H9 (cell line): ENCODE measurements at regions not wholly inside any gene's neighbourhood (a gene's known extent, or its start where the extent isn't known, plus 50 kb on each side); places are given as distances from the start of the nearest gene placed in this dataset.

Source experiments
- DNase-seq: peaks from one replicate; pipeline ENCODE4 v3.0.0-alpha.2; 2017
- H2AFZ ChIP-seq: one replicate; pipeline ENCODE4 v1.6.1; 2013; ENCODE audit warnings: mild to moderate bottlenecking, low read length, control low read depth, moderate library complexity
- H2AK5ac ChIP-seq: 2 replicates; pipeline ENCODE4 v1.6.1; 2013; ENCODE audit warnings: low read length, control low read depth, mixed read lengths; ENCODE audit not compliant: insufficient read length
- H2BK120ac ChIP-seq: one replicate; pipeline ENCODE4 v1.6.1; 2013; ENCODE audit warnings: low read depth, mild to moderate bottlenecking, low read length, control low read depth, inconsistent platforms; ENCODE audit not compliant: poor library complexity, severe bottlenecking
- H2BK12ac ChIP-seq: 2 replicates; pipeline ENCODE4 v1.6.1; 2013; ENCODE audit warnings: low read length, control low read depth, mixed read lengths, low read depth; ENCODE audit not compliant: insufficient read length
- H2BK15ac ChIP-seq: 2 replicates; pipeline ENCODE4 v1.6.1; 2013; ENCODE audit warnings: low read depth, low read length, control low read depth
- H2BK20ac ChIP-seq: one replicate; pipeline ENCODE4 v1.6.1; 2013; ENCODE audit warnings: low read depth, mild to moderate bottlenecking, low read length, control low read depth, inconsistent platforms; ENCODE audit not compliant: poor library complexity, severe bottlenecking
- H2BK5ac ChIP-seq: 2 replicates; pipeline ENCODE4 v1.6.1; 2013; ENCODE audit warnings: low read length, control low read depth, mixed read lengths; ENCODE audit not compliant: insufficient read length
- H3K14ac ChIP-seq: 2 replicates; pipeline ENCODE4 v1.6.1; 2013; ENCODE audit warnings: low read length, control low read depth; ENCODE audit not compliant: insufficient read depth
- H3K18ac ChIP-seq: 2 replicates; pipeline ENCODE4 v1.6.1; 2013; ENCODE audit warnings: low read depth, mild to moderate bottlenecking, mixed read lengths, low read length, control low read depth; ENCODE audit not compliant: insufficient read length
- H3K23ac ChIP-seq: 2 replicates; pipeline ENCODE4 v1.6.1; 2013; ENCODE audit warnings: low read length, control low read depth, mixed read lengths, low read depth; ENCODE audit not compliant: insufficient read length
- H3K23me2 ChIP-seq: 2 replicates; pipeline ENCODE4 v1.6.1; 2013; ENCODE audit warnings: low read depth, mild to moderate bottlenecking, mixed read lengths, low read length, control low read depth; ENCODE audit not compliant: insufficient read length, poor library complexity, severe bottlenecking
- H3K27ac ChIP-seq: 2 replicates; pipeline ENCODE4 v1.5.1; 2013; ENCODE audit warnings: low read length, control low read depth, mixed read lengths, low read depth; ENCODE audit not compliant: insufficient read length
- H3K27me3 ChIP-seq: 2 replicates; pipeline ENCODE4 v1.6.1; 2013; ENCODE audit warnings: low read length, control low read depth, inconsistent platforms; ENCODE audit not compliant: insufficient read depth
- H3K4ac ChIP-seq: 2 replicates; pipeline ENCODE4 v1.6.1; 2013; ENCODE audit warnings: low read depth, mild to moderate bottlenecking, control low read depth, inconsistent platforms, low read length, moderate library complexity
- H3K4me1 ChIP-seq: 2 replicates; pipeline ENCODE4 v1.6.1; 2013; ENCODE audit warnings: low read length, control low read depth, inconsistent platforms; ENCODE audit not compliant: insufficient read depth
- H3K4me2 ChIP-seq: 2 replicates; pipeline ENCODE4 v1.6.1; 2013; ENCODE audit warnings: low read length, control low read depth, mixed read lengths; ENCODE audit not compliant: insufficient read length, insufficient read depth
- H3K56ac ChIP-seq: 2 replicates; pipeline ENCODE4 v1.6.1; 2013; ENCODE audit warnings: low read depth, mild to moderate bottlenecking, mixed read lengths, low read length, control low read depth; ENCODE audit not compliant: insufficient read length
- H3K79me1 ChIP-seq: 2 replicates; pipeline ENCODE4 v1.6.1; 2013; ENCODE audit warnings: low read depth, mild to moderate bottlenecking, moderate library complexity, low read length, control low read depth, inconsistent platforms; ENCODE audit not compliant: insufficient read depth, poor library complexity, severe bottlenecking
- H3K79me2 ChIP-seq: 2 replicates; pipeline ENCODE4 v1.6.1; 2013; ENCODE audit warnings: low read length, control low read depth, inconsistent platforms; ENCODE audit not compliant: insufficient read depth
- H3K9ac ChIP-seq: 2 replicates; pipeline ENCODE4 v1.6.1; 2013; ENCODE audit warnings: low read length, control low read depth, mixed read lengths; ENCODE audit not compliant: insufficient read length; ENCODE audit errors: extremely low read depth
- H3K9me3 ChIP-seq: one replicate; pipeline ENCODE4 v1.6.1; 2013; ENCODE audit warnings: low read depth, low read length, inconsistent platforms; ENCODE audit not compliant: control insufficient read depth
- H3T11ph ChIP-seq: one replicate; pipeline ENCODE4 v1.6.1; 2013; ENCODE audit warnings: mild to moderate bottlenecking, low read length, control low read depth, inconsistent platforms
- H4K20me1 ChIP-seq: one replicate; pipeline ENCODE4 v1.6.1; 2013; ENCODE audit not compliant: control insufficient read depth, insufficient read length, insufficient read depth
- H4K5ac ChIP-seq: 2 replicates; pipeline ENCODE4 v1.6.1; 2013; ENCODE audit warnings: low read depth, mild to moderate bottlenecking, mixed read lengths, low read length, control low read depth; ENCODE audit not compliant: insufficient read length
- H4K8ac ChIP-seq: replicated peaks from 2 replicates; pipeline ENCODE4 v1.6.1; 2013; ENCODE audit warnings: low read length, control low read depth, mixed read lengths, low read depth; ENCODE audit not compliant: insufficient read length
- H4K91ac ChIP-seq: 2 replicates; pipeline ENCODE4 v1.6.1; 2013; ENCODE audit warnings: low read depth, mild to moderate bottlenecking, moderate library complexity, mixed read lengths, low read length, control low read depth; ENCODE audit not compliant: insufficient read length
- H3K27ac Mint-ChIP-seq, 3 experiments: 2 replicates in 2 of 3; 3 replicates in 1 of 3; pipeline ENCODE4 v1.8.0; 2020 to 2021; ENCODE audit warnings: mixed read lengths in 3 of 3, mild to moderate bottlenecking in 1 of 3, moderate library complexity in 1 of 3
- H3K27me3 Mint-ChIP-seq: 2 replicates; pipeline ENCODE4 v1.8.0; 2021; ENCODE audit warnings: low read depth, mild to moderate bottlenecking, moderate library complexity, mixed read lengths
- H3K36me3 Mint-ChIP-seq, 3 experiments: 2 replicates in 2 of 3; 3 replicates in 1 of 3; pipeline ENCODE4 v1.8.0; 2020 to 2021; ENCODE audit warnings: low read depth in 3 of 3, mixed read lengths in 3 of 3; ENCODE audit not compliant: insufficient read depth in 1 of 3
- H3K4me1 Mint-ChIP-seq, 2 experiments: 2 replicates each; pipeline ENCODE4 v1.8.0; 2020; ENCODE audit warnings: mixed read lengths in 2 of 2
- H3K4me3 Mint-ChIP-seq, 2 experiments: 2 replicates in 1 of 2; 3 replicates in 1 of 2; pipeline ENCODE4 v1.8.0; 2020 to 2021; ENCODE audit warnings: mild to moderate bottlenecking in 2 of 2, mixed read lengths in 2 of 2, moderate library complexity in 1 of 2
- H3K9me3 Mint-ChIP-seq, 2 experiments: 2 replicates in 1 of 2; 3 replicates in 1 of 2; pipeline ENCODE4 v1.8.0; 2020; ENCODE audit warnings: mild to moderate bottlenecking in 2 of 2, mixed read lengths in 2 of 2, moderate library complexity in 1 of 2
- WGBS: extraction: QIAGEN DNeasy Blood & Tissue Kit; methylation state at CpG from one replicate; pipeline ENCODE4 v1.1.7; 2013; ENCODE audit warnings: missing lambda C conversion rate, low lambda C conversion rate, mixed read lengths; ENCODE audit not compliant: insufficient read length; ENCODE audit errors: extremely low coverage; 5-methylcytosine and 5-hydroxymethylcytosine counted together
- TF ChIP-seq, protein P1 (sequence below): fragments of 200-600 bp; sonication (generic); conservative IDR thresholded peaks from 3 replicates; pipeline ENCODE4 v1.8.0; 2021; ENCODE audit warnings: antibody characterized with exemption, mild to moderate bottlenecking

DNA sequence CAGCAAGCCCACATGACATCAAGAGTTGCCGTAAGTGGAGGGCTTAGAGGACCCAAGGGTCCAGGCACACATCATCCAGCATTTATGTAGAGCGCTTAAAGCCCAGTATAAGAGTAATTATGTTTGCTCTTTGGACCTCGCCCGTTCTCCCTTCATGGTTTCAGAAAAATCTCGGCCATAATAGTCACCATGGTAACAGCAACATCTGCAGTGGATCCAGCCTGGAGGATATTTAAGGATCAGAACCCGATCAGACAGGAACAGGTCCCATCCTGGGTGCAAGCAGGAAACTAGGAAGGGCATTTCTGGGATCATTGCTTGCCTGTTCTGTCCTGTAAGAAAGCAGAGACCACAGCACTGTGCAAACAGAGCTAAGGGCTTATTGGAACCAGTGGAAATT lies 89.9 kb upstream of the KAZN start:
- Histone ChIP-seq H3K23ac (no peak overlapping the region), H4K5ac (no peak overlapping the region), H3K56ac (no peak overlapping the region), H3K27me3 (no peaks in the 10 kb centered on the region), H3K4me1 (no peaks in the 10 kb centered on the region), H4K8ac (no peak overlapping the region), H4K91ac (no peak overlapping the region), H2BK20ac (no peak overlapping the region), H2AFZ (no peak overlapping the region), H3K9me3 (no peaks in the 10 kb centered on the region), H2BK120ac (no peak overlapping the region), H3K27ac (no peak overlapping the region), H2BK5ac (no peak overlapping the region), H3T11ph (no peak overlapping the region), H3K23me2 (no peaks in the 10 kb centered on the region), H3K4me2 (no peak overlapping the region), H3K9ac (no peak overlapping the region), H2BK15ac (no peak overlapping the region), H3K79me2 (no peaks in the 10 kb centered on the region), H2AK5ac (no peak overlapping the region), H3K18ac (no peak overlapping the region), H4K20me1 (no peaks in the 10 kb centered on the region), H3K79me1 (no peaks in the 10 kb centered on the region), H3K14ac (no peak overlapping the region), H2BK12ac (no peak overlapping the region), H3K4ac (no peak overlapping the region)
- Mint-ChIP-seq H3K9me3 (no peaks in the 10 kb centered on the region; a peak in 1 of 5 replicates), H3K27me3 (no peaks in the 10 kb centered on the region; the same call in none of the 2 replicates), H3K4me3 (no peak overlapping the region), H3K4me1 (peaks cover 49 to 52% of the 10 kb centered on the region in 2 experiments), H3K36me3 (no peaks in the 10 kb centered on the region), H3K27ac (no peak overlapping the region)
- no peak for DNase-seq
- TF ChIP-seq, protein P1, sequence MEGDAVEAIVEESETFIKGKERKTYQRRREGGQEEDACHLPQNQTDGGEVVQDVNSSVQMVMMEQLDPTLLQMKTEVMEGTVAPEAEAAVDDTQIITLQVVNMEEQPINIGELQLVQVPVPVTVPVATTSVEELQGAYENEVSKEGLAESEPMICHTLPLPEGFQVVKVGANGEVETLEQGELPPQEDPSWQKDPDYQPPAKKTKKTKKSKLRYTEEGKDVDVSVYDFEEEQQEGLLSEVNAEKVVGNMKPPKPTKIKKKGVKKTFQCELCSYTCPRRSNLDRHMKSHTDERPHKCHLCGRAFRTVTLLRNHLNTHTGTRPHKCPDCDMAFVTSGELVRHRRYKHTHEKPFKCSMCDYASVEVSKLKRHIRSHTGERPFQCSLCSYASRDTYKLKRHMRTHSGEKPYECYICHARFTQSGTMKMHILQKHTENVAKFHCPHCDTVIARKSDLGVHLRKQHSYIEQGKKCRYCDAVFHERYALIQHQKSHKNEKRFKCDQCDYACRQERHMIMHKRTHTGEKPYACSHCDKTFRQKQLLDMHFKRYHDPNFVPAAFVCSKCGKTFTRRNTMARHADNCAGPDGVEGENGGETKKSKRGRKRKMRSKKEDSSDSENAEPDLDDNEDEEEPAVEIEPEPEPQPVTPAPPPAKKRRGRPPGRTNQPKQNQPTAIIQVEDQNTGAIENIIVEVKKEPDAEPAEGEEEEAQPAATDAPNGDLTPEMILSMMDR = no peak
- no CpG with 5 or more reads among the region's 6 CpGs for WGBS
